ENCODE measurements at regions not wholly inside any gene's neighbourhood (a gene's known extent, or its start where the extent isn't known, plus 50 kb on each side); places are given as distances from the start of the nearest gene placed in this dataset.

DNA sequence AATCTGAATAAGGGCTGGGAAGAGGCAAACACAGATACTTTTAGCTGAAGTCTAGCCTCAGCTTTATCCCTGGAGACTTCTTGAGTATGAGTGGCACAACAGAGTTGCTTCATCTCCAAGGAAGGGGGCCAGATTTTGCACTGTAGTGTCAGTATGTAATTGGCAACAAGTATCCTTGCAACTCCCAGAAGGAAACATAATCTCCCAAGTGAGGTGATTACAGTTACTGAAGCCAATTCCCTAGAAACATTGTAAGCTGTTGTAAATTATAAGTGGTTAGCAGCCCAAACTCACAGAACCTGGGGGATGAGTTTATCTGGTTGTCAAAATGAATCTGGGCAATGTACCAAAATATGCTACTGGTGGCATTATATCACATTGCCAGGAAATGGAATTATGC is 2065.7 kb upstream of the PCDH20 start:
- no peaks in the 10 kb centered on the region for H3K27me3 ChIP-seq (ENCODE audit: control insufficient read depth in 1 of 2, insufficient read depth in 2 of 2, low read length in 2 of 2)
- H3K36me3 Mint-ChIP-seq (ENCODE audit: low read depth): no peaks in the 10 kb centered on the region
- ChIA-PET POLR2A (no interaction called here), CTCF (no interaction called here)
- TF ChIP-seq, protein P1, sequence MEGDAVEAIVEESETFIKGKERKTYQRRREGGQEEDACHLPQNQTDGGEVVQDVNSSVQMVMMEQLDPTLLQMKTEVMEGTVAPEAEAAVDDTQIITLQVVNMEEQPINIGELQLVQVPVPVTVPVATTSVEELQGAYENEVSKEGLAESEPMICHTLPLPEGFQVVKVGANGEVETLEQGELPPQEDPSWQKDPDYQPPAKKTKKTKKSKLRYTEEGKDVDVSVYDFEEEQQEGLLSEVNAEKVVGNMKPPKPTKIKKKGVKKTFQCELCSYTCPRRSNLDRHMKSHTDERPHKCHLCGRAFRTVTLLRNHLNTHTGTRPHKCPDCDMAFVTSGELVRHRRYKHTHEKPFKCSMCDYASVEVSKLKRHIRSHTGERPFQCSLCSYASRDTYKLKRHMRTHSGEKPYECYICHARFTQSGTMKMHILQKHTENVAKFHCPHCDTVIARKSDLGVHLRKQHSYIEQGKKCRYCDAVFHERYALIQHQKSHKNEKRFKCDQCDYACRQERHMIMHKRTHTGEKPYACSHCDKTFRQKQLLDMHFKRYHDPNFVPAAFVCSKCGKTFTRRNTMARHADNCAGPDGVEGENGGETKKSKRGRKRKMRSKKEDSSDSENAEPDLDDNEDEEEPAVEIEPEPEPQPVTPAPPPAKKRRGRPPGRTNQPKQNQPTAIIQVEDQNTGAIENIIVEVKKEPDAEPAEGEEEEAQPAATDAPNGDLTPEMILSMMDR (IDR thresholded peaks at IDR 0.05): no peak
- no peak for DNase-seq
- H3K9me3 ChIP-seq (ENCODE audit: control insufficient read depth in 1 of 2, insufficient read depth in 1 of 2, low read length in 2 of 2): peaks cover 0 to 4% of the 10 kb centered on the region in 2 experiments
- no peaks in the 10 kb centered on the region for H3K4me1 Mint-ChIP-seq (ENCODE audit: low read depth)
- intact Hi-C loops (cut with DNase I, micrococcal nuclease): no loop called here
- H3K27ac ChIP-seq (ENCODE audit: low read depth in 1 of 2, low read length in 2 of 2): no peak overlapping the region
- H3K9me3 Mint-ChIP-seq: peaks cover 6% of the 10 kb centered on the region
- no peak overlapping the region for H3K4me3 Mint-ChIP-seq
- H3K27ac Mint-ChIP-seq: no peak overlapping the region
- no peaks in the 10 kb centered on the region for H3K36me3 ChIP-seq (ENCODE audit: insufficient read depth, low read length)
- ATAC-seq (ENCODE audit: poor library complexity): no peak
- no peak overlapping the region for H3K4me3 ChIP-seq (ENCODE audit: low read length)
- no peaks in the 10 kb centered on the region for H3K27me3 Mint-ChIP-seq
- no peaks in the 10 kb centered on the region for H3K4me1 ChIP-seq (ENCODE audit: insufficient read depth, low read length)

DNA sequence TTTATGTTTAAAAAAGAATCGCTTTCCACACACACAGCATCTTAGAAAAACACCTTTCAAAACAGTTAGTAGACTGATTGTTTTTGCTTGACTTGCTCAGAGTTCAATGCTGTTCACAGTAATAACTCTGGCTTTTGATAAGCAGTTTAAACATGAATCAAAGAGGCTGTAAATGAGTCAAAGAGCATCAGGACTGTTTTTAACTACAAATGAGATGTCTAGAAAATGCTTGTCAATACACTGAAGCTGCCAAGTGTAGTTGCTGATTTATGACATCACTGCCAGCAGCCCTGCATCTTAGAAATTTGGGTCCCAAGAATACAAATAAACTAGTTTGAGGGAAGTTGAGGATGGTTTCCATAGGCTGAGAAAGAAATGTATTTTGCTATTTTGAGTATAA is 2057.1 kb upstream of the PCDH20 start:
- ChIA-PET CTCF (no interaction called here), POLR2A (no interaction called here)
- Mint-ChIP-seq H3K4me1 (ENCODE audit: low read depth) (no peaks in the 10 kb centered on the region), H3K4me3 (no peak overlapping the region), H3K27ac (no peak overlapping the region), H3K9me3 (peaks cover 11% of the 10 kb centered on the region), H3K36me3 (ENCODE audit: low read depth) (no peaks in the 10 kb centered on the region), H3K27me3 (no peaks in the 10 kb centered on the region)
- H3K27me3 ChIP-seq (ENCODE audit: control insufficient read depth in 1 of 2, insufficient read depth in 2 of 2, low read length in 2 of 2): no peaks in the 10 kb centered on the region
- H3K4me3 ChIP-seq (ENCODE audit: low read length): no peak overlapping the region
- no peaks in the 10 kb centered on the region for H3K4me1 ChIP-seq (ENCODE audit: insufficient read depth, low read length)
- DNase-seq (no peak), ATAC-seq (ENCODE audit: poor library complexity) (no peak)
- no peak overlapping the region for H3K27ac ChIP-seq (ENCODE audit: low read depth in 1 of 2, low read length in 2 of 2)
- TF ChIP-seq, protein P1 (IDR thresholded peaks at IDR 0.05): no peak
- intact Hi-C loops (cut with DNase I, micrococcal nuclease): no loop called here
- H3K9me3 ChIP-seq (ENCODE audit: control insufficient read depth in 1 of 2, insufficient read depth in 1 of 2, low read length in 2 of 2): peaks cover 0 to 8% of the 10 kb centered on the region in 2 experiments
- H3K36me3 ChIP-seq (ENCODE audit: insufficient read depth, low read length): no peaks in the 10 kb centered on the region

DNA sequence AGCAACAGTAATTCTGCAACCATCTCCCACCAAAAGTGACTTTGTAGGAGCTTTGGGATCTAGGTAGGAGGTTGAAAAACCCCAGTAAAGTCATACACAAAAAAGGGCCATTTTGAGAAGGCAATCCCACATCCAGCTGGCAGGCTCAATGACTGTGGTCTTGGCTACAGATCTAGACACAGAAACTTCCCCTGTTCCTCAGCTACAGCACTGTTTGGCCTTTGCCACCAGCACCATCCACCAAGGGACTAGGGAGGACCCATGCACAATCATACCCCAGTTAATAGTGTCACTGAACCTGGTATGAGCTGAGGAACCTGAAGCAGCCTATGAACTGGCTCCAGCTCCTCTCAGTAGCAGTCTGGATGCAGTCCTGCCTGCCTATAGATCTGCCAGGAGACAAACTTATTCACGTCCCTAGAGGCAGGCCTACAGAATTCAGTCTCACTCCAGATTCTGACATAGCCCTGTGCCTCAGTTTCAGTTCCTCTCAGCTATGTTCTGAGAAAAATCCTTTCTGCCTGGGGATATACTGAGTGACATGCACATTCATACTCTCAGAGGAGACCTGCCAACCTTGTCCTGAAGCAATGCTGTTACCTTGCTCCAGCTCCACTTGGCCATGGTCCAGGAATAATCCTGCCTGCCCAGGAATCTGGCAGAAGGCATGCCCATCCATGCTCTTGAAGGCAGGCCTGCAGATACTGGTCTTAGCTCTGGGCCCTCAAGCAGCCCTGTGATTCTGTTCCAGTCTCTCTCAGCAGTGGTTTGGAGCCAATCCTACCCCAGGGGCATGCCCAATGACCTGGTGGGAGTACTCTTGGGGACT is 2048.3 kb upstream of the PCDH20 start:
- DNase-seq (no peak), ATAC-seq (ENCODE audit: poor library complexity) (no peak)
- no peaks in the 10 kb centered on the region for H3K36me3 Mint-ChIP-seq (ENCODE audit: low read depth)
- Histone ChIP-seq H3K27ac (ENCODE audit: low read depth in 1 of 2, low read length in 2 of 2) (no peak overlapping the region), H3K4me1 (ENCODE audit: insufficient read depth, low read length) (no peaks in the 10 kb centered on the region), H3K9me3 (ENCODE audit: control insufficient read depth in 1 of 2, insufficient read depth in 1 of 2, low read length in 2 of 2) (peaks cover 8 to 11% of the 10 kb centered on the region in 2 experiments), H3K36me3 (ENCODE audit: insufficient read depth, low read length) (no peaks in the 10 kb centered on the region), H3K27me3 (ENCODE audit: control insufficient read depth in 1 of 2, insufficient read depth in 2 of 2, low read length in 2 of 2) (no peaks in the 10 kb centered on the region), H3K4me3 (ENCODE audit: low read length) (no peak overlapping the region)
- ChIA-PET POLR2A (no interaction called here), CTCF (no interaction called here)
- intact Hi-C loops (cut with DNase I, micrococcal nuclease): no loop called here
- no peak overlapping the region for H3K27ac Mint-ChIP-seq
- no peak overlapping the region for H3K4me3 Mint-ChIP-seq
- TF ChIP-seq, protein P1 (IDR thresholded peaks at IDR 0.05): no peak
- peaks cover 17% of the 10 kb centered on the region for H3K9me3 Mint-ChIP-seq
- H3K27me3 Mint-ChIP-seq: no peaks in the 10 kb centered on the region
- H3K4me1 Mint-ChIP-seq (ENCODE audit: low read depth): no peaks in the 10 kb centered on the region
